Epidermal melanocyte (primary cell): ENCODE measurements at regions not wholly inside any gene's neighbourhood (a gene's known extent, or its start where the extent isn't known, plus 50 kb on each side); places are given as distances from the start of the nearest gene placed in this dataset.
"Not testable (repeated sequence)": the region's sequence is repeated elsewhere in the genome, so short reads cannot be mapped to it uniquely, and the experiment has no call there.

Experiments
- DNase-seq: peaks from one replicate; pipeline ENCODE4 v3.0.0; 2011; ENCODE audit warnings: low spot score; ENCODE audit not compliant: insufficient read length

GRCh38 chr15:91414124-91414523 lies 314.1 kb downstream of the SV2B start:
- no peak for DNase-seq

DNA sequence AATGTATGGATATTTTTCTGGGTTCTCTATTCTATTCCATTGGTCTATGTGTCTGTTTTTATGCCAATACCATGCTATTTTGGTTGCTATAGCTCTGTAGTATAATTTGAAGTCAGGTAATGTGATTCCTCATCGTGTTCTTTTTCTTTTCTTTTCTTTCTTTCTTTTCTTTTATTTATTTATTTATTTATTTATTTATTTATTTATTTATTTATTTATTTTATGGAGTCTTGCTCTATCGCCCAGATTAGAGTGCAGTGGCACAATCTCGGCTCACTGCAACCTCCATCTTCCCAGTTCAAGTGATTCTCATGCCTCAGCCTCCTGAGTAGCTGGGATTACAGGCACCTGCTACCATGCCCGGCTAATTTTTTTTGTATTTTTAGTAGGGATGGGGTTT lies 315.2 kb downstream of the SV2B start:
- DNase-seq: not testable (repeated sequence)

DNA sequence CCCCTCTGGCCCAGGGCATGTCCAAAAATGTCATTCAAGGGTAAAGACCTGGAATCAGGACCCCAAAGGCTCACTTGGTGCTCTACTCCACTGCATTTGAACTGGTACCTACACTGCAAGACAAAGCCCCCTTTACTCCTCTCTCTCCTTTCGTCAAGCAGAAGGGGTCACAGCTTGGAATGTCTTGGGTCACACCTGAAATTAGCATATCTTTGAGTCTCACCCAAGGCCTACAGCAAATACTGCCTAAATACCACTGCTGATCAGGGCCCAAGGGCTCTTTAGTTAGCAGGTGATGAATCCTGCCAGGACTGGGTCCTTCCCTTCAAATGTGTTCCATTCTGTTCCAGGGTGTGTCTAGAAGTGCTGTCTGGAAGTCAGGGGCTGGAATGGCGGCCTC lies 320.6 kb downstream of the SV2B start:
- no peak for DNase-seq

GRCh38 chr15:91422797-91423196 lies 322.7 kb downstream of the SV2B start:
- DNase-seq: no peak

GRCh38 chr15:91424001-91424400 lies 323.9 kb downstream of the SV2B start:
- no peak for DNase-seq

GRCh38 chr15:91426412-91426811 lies 326.4 kb downstream of the SV2B start:
- no peak for DNase-seq

DNA sequence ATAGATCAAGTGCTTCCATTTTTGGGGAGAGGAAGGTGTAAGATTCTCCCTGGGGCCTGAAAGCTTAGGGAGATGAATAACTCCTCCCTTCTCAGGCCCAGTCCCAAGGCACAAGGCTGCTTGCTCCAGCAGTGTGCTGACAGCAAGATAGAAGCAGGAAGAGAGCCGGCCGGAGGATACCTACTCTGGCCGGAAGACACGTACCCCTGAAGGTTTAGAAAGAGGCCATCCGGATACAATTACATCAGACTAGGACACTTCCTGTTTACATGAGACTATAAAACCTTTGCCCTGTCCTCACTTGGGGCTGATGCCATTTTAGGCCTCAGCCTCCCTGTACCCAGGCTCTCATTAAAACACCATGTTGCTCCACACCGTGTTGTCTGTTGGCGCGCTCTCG lies 329.9 kb downstream of the SV2B start:
- DNase-seq: no peak

DNA sequence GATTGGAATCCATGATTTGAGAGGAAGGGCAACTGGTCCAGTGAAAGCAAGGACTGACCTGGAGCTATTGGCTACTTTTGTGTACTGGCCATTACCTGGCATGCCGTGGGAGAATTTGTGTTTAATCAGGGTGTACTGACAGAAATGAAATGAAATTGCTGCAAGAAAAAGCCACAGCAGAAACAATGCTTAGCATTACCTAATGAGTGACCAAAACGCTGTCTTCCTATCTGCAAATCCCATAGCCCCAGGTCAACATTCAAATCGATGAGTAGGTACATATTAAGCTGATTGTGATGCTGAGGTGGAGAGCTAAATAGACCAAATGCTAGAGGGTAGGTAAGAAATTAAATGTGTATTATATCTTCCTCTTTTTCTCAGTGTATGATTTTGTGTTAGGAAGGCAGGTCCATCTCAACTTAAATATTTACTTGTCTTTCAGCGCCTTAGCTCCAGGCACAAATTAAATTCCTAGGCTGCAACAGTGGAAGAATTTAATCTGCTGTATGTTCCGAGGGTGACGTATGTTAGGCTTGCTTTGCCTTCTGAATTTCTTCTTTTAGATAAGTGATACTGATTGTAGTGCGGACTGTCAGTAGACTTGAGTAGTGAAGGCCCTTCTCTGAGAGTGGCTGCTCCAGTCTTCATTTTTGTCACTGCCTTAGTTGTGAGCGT lies 331.1 kb downstream of the SV2B start:
- DNase-seq: no peak

- DNase-seq: no peak
Measured at GRCh38 chr15:91435113-91435512, 335.1 kb downstream of the SV2B start.

GRCh38 chr15:91444656-91445055 lies 344.6 kb downstream of the SV2B start:
- no peak for DNase-seq

GRCh38 chr15:91445695-91446228 lies 345.7 kb downstream of the SV2B start:
- no peak for DNase-seq

DNA sequence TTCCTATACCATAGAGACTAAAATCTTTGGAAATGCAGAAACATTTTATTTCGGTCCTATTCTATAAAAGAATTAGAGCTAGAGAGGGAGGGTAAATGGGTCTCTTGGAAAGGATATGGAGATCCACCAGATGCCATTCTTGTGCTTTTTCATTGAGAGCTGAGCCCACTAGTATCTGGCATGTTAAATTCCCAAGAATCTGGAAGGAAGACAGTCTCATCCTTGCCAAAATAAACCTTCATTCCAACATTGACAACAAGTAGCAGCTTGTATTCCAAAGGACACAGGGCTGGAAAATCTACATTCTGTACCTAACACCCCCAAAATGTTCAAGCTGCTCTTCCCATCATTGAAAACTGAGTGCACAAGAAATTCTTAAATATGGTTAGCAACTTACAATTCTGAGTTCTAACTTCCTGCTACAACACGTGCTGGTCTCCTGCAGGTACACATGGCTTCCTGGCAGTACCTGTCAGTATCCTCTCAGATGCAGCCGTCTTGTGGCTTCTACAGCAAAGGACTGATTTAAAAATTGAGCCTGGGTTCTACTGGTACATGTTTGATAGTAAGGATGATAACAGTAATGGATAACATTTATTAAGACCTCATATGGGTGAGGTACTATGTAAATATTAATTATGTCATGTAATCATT lies 348.1 kb downstream of the SV2B start:
- DNase-seq: no peak

- not testable (repeated sequence) for DNase-seq
Measured at GRCh38 chr15:91453376-91453775, 353.3 kb downstream of the SV2B start.

DNA sequence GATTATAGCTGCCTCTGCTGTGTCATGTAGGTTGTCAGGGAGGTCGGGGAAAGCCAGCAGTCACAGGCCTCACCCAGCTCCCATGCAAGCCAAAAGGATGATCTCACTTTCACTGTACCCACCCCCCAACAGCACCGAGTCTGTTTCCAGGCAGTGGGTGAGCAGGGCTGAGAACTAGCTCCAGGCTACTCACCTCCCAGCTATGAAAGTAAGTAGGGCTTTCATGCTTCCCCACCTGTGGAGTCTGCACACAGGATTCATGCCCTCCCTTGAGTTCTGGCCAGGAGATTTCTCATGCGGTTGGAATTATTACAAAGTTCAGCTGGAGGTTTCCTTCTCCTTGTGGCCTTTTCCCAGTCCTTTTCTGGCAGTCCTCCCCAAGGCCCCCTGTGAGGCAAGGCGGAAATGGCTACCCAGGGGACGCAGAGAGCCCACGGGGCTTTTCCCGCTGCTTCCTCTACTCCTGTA lies 356.2 kb downstream of the SV2B start:
- no peak for DNase-seq

DNA sequence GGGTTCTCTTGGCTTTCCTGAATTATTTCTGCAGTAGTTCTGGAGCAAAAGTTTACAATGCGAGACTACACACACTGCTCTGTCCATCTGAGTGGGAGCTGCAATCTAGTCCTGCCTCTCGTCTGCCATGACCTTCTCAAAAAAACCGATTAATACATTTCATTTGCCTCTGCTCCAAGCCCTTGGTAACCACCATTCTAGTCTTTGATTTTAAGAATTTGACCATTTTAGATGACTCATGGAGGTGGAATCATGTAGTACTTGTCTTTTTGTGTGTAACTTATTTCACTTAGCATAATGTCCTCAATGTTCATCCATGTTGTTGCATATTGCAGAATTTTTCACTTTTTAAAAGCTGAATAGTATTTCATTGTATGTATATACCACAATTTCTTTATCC lies 356.9 kb downstream of the SV2B start:
- no peak for DNase-seq

GRCh38 chr15:91461377-91461776 lies 361.3 kb downstream of the SV2B start:
- DNase-seq: no peak

- no peak for DNase-seq
Measured at GRCh38 chr15:91465086-91465485, 365.0 kb downstream of the SV2B start.

DNA sequence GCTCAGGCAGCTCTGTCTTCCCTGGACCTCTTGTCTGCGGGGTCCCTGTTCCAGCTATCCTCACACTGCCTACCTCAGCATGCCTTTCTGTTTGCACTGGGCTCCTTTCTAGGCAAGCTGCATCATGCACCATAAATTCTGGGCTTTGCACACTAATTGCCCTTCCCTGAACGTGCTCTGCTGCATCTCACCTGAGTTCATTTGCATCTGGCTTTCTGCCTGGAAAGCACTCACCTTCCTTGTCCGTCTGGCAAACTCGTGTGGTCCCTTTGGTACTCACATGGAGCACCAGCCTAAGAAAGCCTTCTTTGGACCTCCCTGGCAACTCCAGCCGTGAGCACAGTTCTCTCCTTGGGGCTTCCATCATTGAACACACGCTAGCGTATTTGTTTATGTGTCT lies 365.6 kb downstream of the SV2B start:
- DNase-seq: no peak

DNA sequence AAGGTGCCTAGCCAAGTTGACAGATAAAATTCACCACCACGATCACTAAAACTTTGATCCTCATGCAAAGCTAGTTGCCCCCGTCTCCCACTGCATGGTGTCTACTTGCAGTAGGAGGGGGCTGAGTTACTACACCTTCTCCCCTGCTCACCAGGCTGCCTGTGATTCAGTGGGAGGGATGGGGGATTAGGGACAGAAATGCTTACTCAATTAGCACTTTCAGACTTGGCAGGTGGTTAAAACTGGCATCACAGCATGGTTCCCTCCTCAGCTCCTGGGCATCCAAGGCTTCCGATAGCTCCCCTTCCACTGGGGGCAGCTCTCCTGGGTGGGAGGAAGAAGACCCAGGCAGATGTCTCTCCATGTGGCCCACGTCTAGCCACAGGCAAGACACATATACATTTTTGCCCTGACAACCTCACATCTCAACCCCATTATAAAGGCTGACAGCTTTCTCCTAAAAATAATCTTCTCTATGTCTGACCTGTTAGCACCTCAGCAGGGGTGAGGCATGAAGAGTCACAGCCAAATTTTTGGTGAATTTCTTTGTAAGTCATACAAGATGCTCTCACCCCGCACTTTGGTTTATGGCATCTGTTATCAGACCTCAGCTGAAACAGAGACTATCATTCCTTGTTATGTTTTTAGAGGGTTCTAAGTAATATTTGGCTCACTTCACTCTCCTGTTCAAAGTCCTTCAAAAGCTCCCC lies 369.0 kb downstream of the SV2B start:
- no peak for DNase-seq

GRCh38 chr15:91469632-91470567 lies 369.8 kb downstream of the SV2B start:
- DNase-seq: no peak

- DNase-seq: no peak
Measured at GRCh38 chr15:91471468-91471867, 371.4 kb downstream of the SV2B start.
